GM12878 (cell line): ENCODE measurements at regions not wholly inside any gene's neighbourhood (a gene's known extent, or its start where the extent isn't known, plus 50 kb on each side); places are given as distances from the start of the nearest gene placed in this dataset.

Source experiments
- ATAC-seq: fragments of 200-7000 bp; cut with Tn5 transposase; 3 replicates; pipeline ENCODE4 v1.9.1; 2020; ENCODE audit warnings: mild to moderate bottlenecking, moderate library complexity
- BruUV-seq: library from RNA; stranded (reverse); fragments of 400-500 nt; replicated peaks from 2 replicates; lab custom pipeline; 2021; lab: Mats Ljungman, UMichigan
- CTCF ChIA-PET: fragments of 300-600 bp; sonication (Branson Sonifier 250); formaldehyde crosslinking; extraction: SDS; loops from one replicate; lab custom pipeline; 2021; ENCODE audit warnings: inconsistent platforms; lab: Yijun Ruan, JAX
- POLR2A ChIA-PET: fragments of 350-600 bp; formaldehyde crosslinking; extraction: SDS; loops from one replicate; lab custom pipeline; 2021; ENCODE audit warnings: inconsistent platforms; lab: Charles Lee
- RAD21 ChIA-PET: fragments of 300-600 bp; sonication (Branson Sonifier 250); formaldehyde crosslinking; loops from one replicate; lab custom pipeline; 2023; ENCODE audit warnings: antibody characterized with exemption; ENCODE audit not compliant: unreplicated experiment; lab: Charles Lee
- SMC1A ChIA-PET: fragments of 300-600 bp; sonication (Branson Sonifier 250); formaldehyde crosslinking; loops from one replicate; lab custom pipeline; 2023; ENCODE audit not compliant: unreplicated experiment, uncharacterized antibody; lab: Charles Lee
- DNase-seq: peaks from one replicate; pipeline ENCODE4 v3.0.0-alpha.2; 2011; ENCODE audit warnings: low read depth, low spot score
- FAIRE-seq: peaks from 3 replicates; lab custom pipeline; 2011; peaks lifted over from hg19 to GRCh38; lab: Jason Lieb, UNC
- H2AFZ ChIP-seq: 2 replicates; pipeline ENCODE4 v1.6.0; 2011; ENCODE audit warnings: low read depth, low read length, control low read depth; ENCODE audit not compliant: control insufficient read depth
- H3K27ac ChIP-seq: 2 replicates; pipeline ENCODE4 v1.5.1; 2011; ENCODE audit warnings: control low read depth; ENCODE audit not compliant: control insufficient read depth, insufficient read depth
- H3K27me3 ChIP-seq, 2 experiments: replicated peaks in 1 of 2; 2 replicates each; pipeline versions ENCODE4 v1.6.0 to v1.6.1; 2011; ENCODE audit warnings: low read length in 1 of 2; ENCODE audit not compliant: control insufficient read depth in 2 of 2, insufficient read depth in 2 of 2
- H3K36me3 ChIP-seq, 2 experiments: 2 replicates each; pipeline ENCODE4 v1.5.1; 2011; ENCODE audit warnings: low read length in 1 of 2; ENCODE audit not compliant: control insufficient read depth in 2 of 2, insufficient read depth in 2 of 2
- H3K4me1 ChIP-seq: 2 replicates; pipeline ENCODE4 v1.6.1; 2011; ENCODE audit warnings: mild to moderate bottlenecking, low read length, moderate library complexity, mixed read lengths; ENCODE audit not compliant: control insufficient read depth, insufficient read depth
- H3K4me2 ChIP-seq: 2 replicates; pipeline ENCODE4 v1.6.0; 2011; ENCODE audit warnings: control low read depth; ENCODE audit not compliant: control insufficient read depth, insufficient read depth
- H3K4me3 ChIP-seq: fragments of 200-600 bp; sonication (generic); 2 replicates; pipeline ENCODE4 v1.5.1; 2016
- H3K79me2 ChIP-seq: 2 replicates; pipeline ENCODE4 v1.6.0; 2011; ENCODE audit warnings: low read length; ENCODE audit not compliant: control insufficient read depth, insufficient read depth
- H3K9ac ChIP-seq: 2 replicates; pipeline ENCODE4 v1.8.0; 2011; ENCODE audit warnings: low read length, control low read depth, mixed read lengths; ENCODE audit not compliant: control insufficient read depth, insufficient read depth
- H3K9me3 ChIP-seq: replicated peaks from 3 replicates; pipeline ENCODE4 v1.5.1; 2011; ENCODE audit warnings: mild to moderate bottlenecking, low read length; ENCODE audit not compliant: control insufficient read depth, insufficient read depth
- H4K20me1 ChIP-seq: 2 replicates; pipeline ENCODE4 v1.6.0; 2011; ENCODE audit not compliant: control insufficient read depth, insufficient read depth
- BACH1 ChIP-seq: fragments of 450-650 bp; IDR thresholded peaks from 2 replicates; pipeline ENCODE4 v1.6.1; 2017; ENCODE audit warnings: mild to moderate bottlenecking, borderline replicate concordance
- E2F8 ChIP-seq: fragments of 450-650 bp; IDR thresholded peaks from 2 replicates; pipeline ENCODE4 v1.6.1; 2018; ENCODE audit warnings: mild to moderate bottlenecking, low read depth, moderate library complexity; ENCODE audit not compliant: partially characterized antibody
- EP300 ChIP-seq, 2 experiments: fragments of 150-350 bp in 1 of 2; IDR thresholded peaks; 2 replicates each; pipeline ENCODE4 v1.6.1; 2011 to 2012; ENCODE audit warnings: low read depth in 2 of 2, low read length in 2 of 2, borderline replicate concordance in 1 of 2, improper control_type of control experiment in 1 of 2, inconsistent platforms in 1 of 2; ENCODE audit not compliant: control insufficient read depth in 1 of 2
- MYB ChIP-seq: fragments of 150-350 bp; IDR thresholded peaks from 2 replicates; pipeline ENCODE4 v1.6.1; 2014; ENCODE audit warnings: mild to moderate bottlenecking, low read depth, low read length, borderline replicate concordance
- NR2F1 ChIP-seq: fragments of 450-650 bp; conservative IDR thresholded peaks from 2 replicates; pipeline ENCODE4 v1.6.1; 2017; ENCODE audit warnings: mild to moderate bottlenecking
- PAX8 ChIP-seq: fragments of 450-650 bp; IDR thresholded peaks from 2 replicates; pipeline ENCODE4 v1.6.1; 2017; ENCODE audit warnings: mild to moderate bottlenecking, moderate library complexity
- SPI1 ChIP-seq: IDR thresholded peaks from 2 replicates; pipeline ENCODE4 v1.6.1; 2011; ENCODE audit warnings: low read depth, mild to moderate bottlenecking, low read length, moderate library complexity, borderline replicate concordance; ENCODE audit not compliant: insufficient read depth
- SRF ChIP-seq, 2 experiments: IDR thresholded peaks; 2 replicates each; pipeline ENCODE4 v1.6.1; 2011; ENCODE audit warnings: low read depth in 2 of 2, low read length in 2 of 2, mild to moderate bottlenecking in 1 of 2, moderate library complexity in 1 of 2
- SUPT20H ChIP-seq: IDR thresholded peaks from 2 replicates; pipeline ENCODE4 v1.6.1; 2011; ENCODE audit warnings: low read depth, mild to moderate bottlenecking, low read length, moderate library complexity, borderline replicate concordance; ENCODE audit not compliant: control insufficient read depth
- TCF7 ChIP-seq: IDR thresholded peaks from 2 replicates; pipeline ENCODE4 v1.6.1; 2014; ENCODE audit warnings: antibody characterized with exemption, borderline replicate concordance
- WRNIP1 ChIP-seq: IDR thresholded peaks from 2 replicates; pipeline ENCODE4 v1.6.1; 2011; ENCODE audit warnings: low read depth, low read length, improper control_type of control experiment, borderline replicate concordance
- ZBTB40 ChIP-seq: fragments of 450-650 bp; IDR thresholded peaks from 2 replicates; pipeline ENCODE4 v1.6.1; 2016; ENCODE audit warnings: mild to moderate bottlenecking, moderate library complexity, borderline replicate concordance
- WGBS: methylation state at CpG from one replicate; pipeline ENCODE4 v1.1.6; 2016; ENCODE audit warnings: low lambda C conversion rate; ENCODE audit not compliant: insufficient replicate concordance, insufficient coverage; ENCODE audit errors: missing lambda C conversion rate; 5-methylcytosine and 5-hydroxymethylcytosine counted together
- in situ Hi-C: fragments of 300-500 bp; cut with MboI; formaldehyde crosslinking; loops from 9 replicates; pipeline ENCODE4 v1.14.3; 2018; ENCODE audit warnings: mixed read lengths
- intact Hi-C: fragments of 100-400 bp; cut with micrococcal nuclease; formaldehyde crosslinking; loops from one replicate; pipeline ENCODE4 v1.14.2; 2022; ENCODE audit not compliant: unreplicated experiment

- WGBS, result 25% methylated on average over 6 of the region's 6 CpGs
- DNase-seq, result no peak
- ChIA-PET CTCF (interaction anchor here (0.7 to 1.9 kb wide), 4 partner anchors 11 to 29 kb away, joined by 3 to 7 read pairs (median 4); a partner anchor contains a TSS), POLR2A (interaction anchor here (1.8 to 3.8 kb wide), 3 partner anchors 10 to 250 kb away, joined by 4 to 28 read pairs (median 7); a partner anchor contains a TSS), RAD21 (interaction anchor here (0.5 to 2.4 kb wide), 3 partner anchors 12 to 35 kb away, joined by 3 to 14 read pairs (median 6); a partner anchor contains a TSS), SMC1A (interaction anchor here (0.6 to 3.0 kb wide), 7 partner anchors 8 to 52 kb away, joined by 3 to 18 read pairs (median 4); a partner anchor contains a TSS)
- ATAC-seq, result no peak
- BruUV-seq, result TSS peak; percentile 92
- H3K27ac ChIP-seq, result peak overlapping the region; percentile 96
- intact Hi-C loops, result loop anchor here (1.0 kb wide), 1 partner anchor 9 kb away; no protein-coding TSS in a partner anchor
- peaks cover 18% of the 10 kb centered on the region for H3K4me1 ChIP-seq
- no peak for FAIRE-seq
- H3K79me2 ChIP-seq, result peaks cover 7% of the 10 kb centered on the region
- no peaks in the 10 kb centered on the region for H3K27me3 ChIP-seq
- in situ Hi-C loops, result no loop called here
- peaks cover 8% of the 10 kb centered on the region; the same call in 2 of the 3 replicates for H3K9me3 ChIP-seq
- H3K4me2 ChIP-seq, result peak overlapping the region; percentile 56
- H3K9ac ChIP-seq, result peak overlapping the region; percentile 81
- peak overlapping the region; percentile 79 for H3K4me3 ChIP-seq
- H3K36me3 ChIP-seq, result no peaks in the 10 kb centered on the region
- H4K20me1 ChIP-seq, result no peaks in the 10 kb centered on the region
- peak overlapping the region; percentile 90 for H2AFZ ChIP-seq
- TF ChIP-seq EP300 (IDR thresholded peaks at IDR 0.05; ENCODE audit: borderline replicate concordance in 1 of 2, control insufficient read depth in 1 of 2, low read depth in 2 of 2, low read length in 2 of 2) (no peak), SPI1 (no peak), SUPT20H (no peak), SRF (IDR thresholded peaks at IDR 0.05; ENCODE audit: low read depth in 2 of 2, low read length in 2 of 2) (no peak), MYB (no peak), TCF7 (0 out of 2 replicates have a peak, but pooled peaks have one; percentile 14), NR2F1 (no peak), WRNIP1 (no peak), E2F8 (no peak), PAX8 (no peak), BACH1 (no peak), ZBTB40 (peak; percentile 49; the same call in 1 of the 2 replicates)
Observed at GRCh38 chr6:26224547-26224912, 137.3 kb downstream of the HFE start.
